ENCODE measurements at regions not wholly inside any gene's neighbourhood (a gene's known extent, or its start where the extent isn't known, plus 50 kb on each side); places are given as distances from the start of the nearest gene placed in this dataset.

DNA sequence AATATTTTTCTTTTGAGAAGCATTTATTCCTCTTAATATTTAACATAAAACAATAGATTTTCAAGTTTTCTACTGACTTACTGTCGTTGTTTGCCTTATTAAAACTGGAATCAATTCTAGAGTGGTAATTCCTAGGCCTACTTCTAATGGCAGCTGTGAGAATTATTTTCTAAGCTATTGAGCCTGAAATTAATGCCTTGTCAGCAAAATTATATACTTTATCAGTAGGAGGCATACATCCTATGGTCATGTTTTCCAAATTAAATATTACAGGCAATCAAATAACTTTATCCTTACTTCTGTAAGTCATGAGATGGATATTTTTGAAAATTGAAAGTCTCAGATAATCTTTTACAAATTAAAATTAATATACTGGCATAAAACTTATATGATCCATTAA is 239.1 kb upstream of the CNTNAP4 start:
- Histone ChIP-seq H3K9me2 (replicated peaks; ENCODE audit: control insufficient read depth, low read length) (no peaks in the 10 kb centered on the region), H3K4me1 (ENCODE audit: control insufficient read depth, low read length) (no peaks in the 10 kb centered on the region), H4K20me1 (ENCODE audit: control insufficient read depth, insufficient read depth, low read depth, low read length) (no peaks in the 10 kb centered on the region), H3K79me2 (ENCODE audit: control insufficient read depth, low read length) (no peaks in the 10 kb centered on the region), H3K4me3 (ENCODE audit: low read length) (no peak overlapping the region), H3K27me3 (ENCODE audit: control insufficient read depth, low read length) (no peaks in the 10 kb centered on the region), H3K36me3 (ENCODE audit: control insufficient read depth, low read length) (no peaks in the 10 kb centered on the region), H3K27ac (ENCODE audit: low read depth, low read length) (no peak overlapping the region), H3K4me2 (ENCODE audit: low read length) (no peak overlapping the region), H3F3A (ENCODE audit: control insufficient read depth, insufficient read depth) (no peaks in the 10 kb centered on the region), H3K9me3 (ENCODE audit: control insufficient read depth, insufficient read depth, low read length) (peaks cover 10% of the 10 kb centered on the region; the same call in 1 of the 2 replicates)
- no peak for TF ChIP-seq EZH2phosphoT487 (IDR thresholded peaks at IDR 0.05; ENCODE audit: borderline replicate concordance, low read length)

DNA sequence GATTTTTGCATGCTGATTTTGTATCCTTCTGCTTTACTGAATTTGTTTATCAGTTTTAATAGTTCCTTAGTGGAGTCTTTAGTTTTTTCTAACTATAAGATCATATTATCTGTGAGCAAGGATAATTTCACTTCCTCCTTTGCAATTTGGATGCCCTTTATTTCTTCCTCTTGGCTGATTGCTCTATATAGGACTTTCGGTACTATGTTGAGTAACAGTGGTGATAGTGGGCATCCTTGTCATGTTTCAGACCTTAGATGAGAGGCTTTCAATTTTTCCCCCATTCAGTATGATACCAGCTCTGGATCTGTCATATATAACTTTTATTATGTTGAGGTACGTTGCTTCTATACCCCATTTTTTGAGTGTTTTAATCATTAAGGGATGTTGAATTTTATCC is 224.5 kb upstream of the CNTNAP4 start:
- Histone ChIP-seq H3K9me3 (ENCODE audit: control insufficient read depth, insufficient read depth, low read length) (no peaks in the 10 kb centered on the region; the same call in 1 of the 2 replicates), H3K9me2 (replicated peaks; ENCODE audit: control insufficient read depth, low read length) (no peaks in the 10 kb centered on the region; the same call in 1 of the 2 replicates), H3K4me3 (ENCODE audit: low read length) (no peak overlapping the region), H3K4me1 (ENCODE audit: control insufficient read depth, low read length) (no peaks in the 10 kb centered on the region), H3K27ac (ENCODE audit: low read depth, low read length) (no peak overlapping the region), H3K36me3 (ENCODE audit: control insufficient read depth, low read length) (no peaks in the 10 kb centered on the region), H3K27me3 (ENCODE audit: control insufficient read depth, low read length) (no peaks in the 10 kb centered on the region), H4K20me1 (ENCODE audit: control insufficient read depth, insufficient read depth, low read depth, low read length) (no peaks in the 10 kb centered on the region), H3K4me2 (ENCODE audit: low read length) (no peak overlapping the region), H3K79me2 (ENCODE audit: control insufficient read depth, low read length) (no peaks in the 10 kb centered on the region), H3F3A (ENCODE audit: control insufficient read depth, insufficient read depth) (no peaks in the 10 kb centered on the region)
- TF ChIP-seq, protein P1, sequence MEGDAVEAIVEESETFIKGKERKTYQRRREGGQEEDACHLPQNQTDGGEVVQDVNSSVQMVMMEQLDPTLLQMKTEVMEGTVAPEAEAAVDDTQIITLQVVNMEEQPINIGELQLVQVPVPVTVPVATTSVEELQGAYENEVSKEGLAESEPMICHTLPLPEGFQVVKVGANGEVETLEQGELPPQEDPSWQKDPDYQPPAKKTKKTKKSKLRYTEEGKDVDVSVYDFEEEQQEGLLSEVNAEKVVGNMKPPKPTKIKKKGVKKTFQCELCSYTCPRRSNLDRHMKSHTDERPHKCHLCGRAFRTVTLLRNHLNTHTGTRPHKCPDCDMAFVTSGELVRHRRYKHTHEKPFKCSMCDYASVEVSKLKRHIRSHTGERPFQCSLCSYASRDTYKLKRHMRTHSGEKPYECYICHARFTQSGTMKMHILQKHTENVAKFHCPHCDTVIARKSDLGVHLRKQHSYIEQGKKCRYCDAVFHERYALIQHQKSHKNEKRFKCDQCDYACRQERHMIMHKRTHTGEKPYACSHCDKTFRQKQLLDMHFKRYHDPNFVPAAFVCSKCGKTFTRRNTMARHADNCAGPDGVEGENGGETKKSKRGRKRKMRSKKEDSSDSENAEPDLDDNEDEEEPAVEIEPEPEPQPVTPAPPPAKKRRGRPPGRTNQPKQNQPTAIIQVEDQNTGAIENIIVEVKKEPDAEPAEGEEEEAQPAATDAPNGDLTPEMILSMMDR (IDR thresholded peaks at IDR 0.05; ENCODE audit: low read depth, low read length, poor library complexity, severe bottlenecking): no peak
- TF ChIP-seq EZH2phosphoT487 (IDR thresholded peaks at IDR 0.05; ENCODE audit: borderline replicate concordance, low read length): no peak

DNA sequence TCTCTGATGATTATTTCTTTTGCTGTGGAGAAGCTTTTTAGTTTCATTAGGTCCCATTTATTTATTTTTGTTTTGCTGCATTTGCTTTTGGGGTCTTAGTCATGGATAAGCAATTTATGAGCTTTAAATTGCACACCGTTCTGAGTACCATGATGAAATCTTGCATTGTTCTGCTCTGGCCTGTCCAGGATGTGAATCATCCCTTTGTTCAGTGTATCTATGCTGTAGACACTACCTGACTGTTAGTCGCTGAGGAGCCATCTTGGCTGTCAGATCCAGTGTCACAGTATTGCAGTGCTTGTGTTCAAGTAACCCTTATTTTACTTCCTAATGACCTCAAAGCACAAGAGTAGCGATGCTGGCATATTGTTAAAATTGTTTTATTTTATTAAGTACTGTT is 218.0 kb upstream of the CNTNAP4 start:
- Histone ChIP-seq H3K9me3 (ENCODE audit: control insufficient read depth, insufficient read depth, low read length) (no peaks in the 10 kb centered on the region), H3K9me2 (replicated peaks; ENCODE audit: control insufficient read depth, low read length) (no peaks in the 10 kb centered on the region), H3K4me3 (ENCODE audit: low read length) (no peak overlapping the region), H3F3A (ENCODE audit: control insufficient read depth, insufficient read depth) (no peaks in the 10 kb centered on the region), H3K79me2 (ENCODE audit: control insufficient read depth, low read length) (no peaks in the 10 kb centered on the region), H3K27ac (ENCODE audit: low read depth, low read length) (no peak overlapping the region), H3K36me3 (ENCODE audit: control insufficient read depth, low read length) (no peaks in the 10 kb centered on the region), H4K20me1 (ENCODE audit: control insufficient read depth, insufficient read depth, low read depth, low read length) (no peaks in the 10 kb centered on the region), H3K4me1 (ENCODE audit: control insufficient read depth, low read length) (no peaks in the 10 kb centered on the region), H3K4me2 (ENCODE audit: low read length) (no peak overlapping the region), H3K27me3 (ENCODE audit: control insufficient read depth, low read length) (no peaks in the 10 kb centered on the region)
- TF ChIP-seq, protein P1 (IDR thresholded peaks at IDR 0.05; ENCODE audit: low read depth, low read length, poor library complexity, severe bottlenecking): no peak
- no peak for TF ChIP-seq EZH2phosphoT487 (IDR thresholded peaks at IDR 0.05; ENCODE audit: borderline replicate concordance, low read length)

DNA sequence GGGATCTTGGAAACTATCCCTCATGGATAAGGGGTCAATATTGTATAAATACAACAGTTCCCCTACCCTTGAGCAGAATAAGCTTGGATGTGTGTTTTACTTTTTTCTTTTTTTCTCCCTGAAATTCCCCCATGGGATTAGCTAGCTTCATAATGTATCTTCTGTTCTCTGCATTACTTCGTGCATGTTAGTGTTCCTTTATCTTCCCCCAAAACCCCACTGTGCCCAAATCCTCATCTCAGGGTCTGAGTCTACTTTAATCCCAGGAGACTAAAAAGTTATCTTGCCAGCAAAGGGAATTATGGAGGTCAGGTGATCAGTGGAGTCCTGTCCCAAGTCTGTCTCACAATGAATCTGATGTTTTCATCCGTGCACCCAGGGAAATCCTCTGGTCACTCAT is 217.5 kb upstream of the CNTNAP4 start:
- H3K4me3 ChIP-seq (ENCODE audit: low read length): no peak overlapping the region
- no peaks in the 10 kb centered on the region for H3K36me3 ChIP-seq (ENCODE audit: control insufficient read depth, low read length)
- H3K79me2 ChIP-seq (ENCODE audit: control insufficient read depth, low read length): no peaks in the 10 kb centered on the region
- no peak overlapping the region for H3K4me2 ChIP-seq (ENCODE audit: low read length)
- H3K4me1 ChIP-seq (ENCODE audit: control insufficient read depth, low read length): no peaks in the 10 kb centered on the region
- H4K20me1 ChIP-seq (ENCODE audit: control insufficient read depth, insufficient read depth, low read depth, low read length): no peaks in the 10 kb centered on the region
- H3K9me3 ChIP-seq (ENCODE audit: control insufficient read depth, insufficient read depth, low read length): no peaks in the 10 kb centered on the region
- TF ChIP-seq EZH2phosphoT487 (IDR thresholded peaks at IDR 0.05; ENCODE audit: borderline replicate concordance, low read length): no peak
- TF ChIP-seq, protein P1 (IDR thresholded peaks at IDR 0.05; ENCODE audit: low read depth, low read length, poor library complexity, severe bottlenecking): no peak
- no peaks in the 10 kb centered on the region for H3K27me3 ChIP-seq (ENCODE audit: control insufficient read depth, low read length)
- H3F3A ChIP-seq (ENCODE audit: control insufficient read depth, insufficient read depth): no peaks in the 10 kb centered on the region
- H3K9me2 ChIP-seq (replicated peaks; ENCODE audit: control insufficient read depth, low read length): no peaks in the 10 kb centered on the region
- no peak overlapping the region for H3K27ac ChIP-seq (ENCODE audit: low read depth, low read length)
